Mucosa of descending colon (tissue), 3 donors: ENCODE measurements at regions not wholly inside any gene's neighbourhood (a gene's known extent, or its start where the extent isn't known, plus 50 kb on each side); places are given as distances from the start of the nearest gene placed in this dataset.
"Not testable (repeated sequence)": the region's sequence is repeated elsewhere in the genome, so short reads cannot be mapped to it uniquely, and the experiment has no call there.

ENCODE experiments used
- ATAC-seq: fragments of 200-7000 bp; cut with Tn5 transposase; one replicate; pipeline ENCODE4 v1.9.1; 2020; ENCODE audit warnings: mild to moderate bottlenecking, moderate library complexity
- DNase-seq, 3 donors: peaks; one replicate each; pipeline ENCODE4 v3.0.0-alpha.2; 2020
- H3K36me3 ChIP-seq: fragments of 200-600 bp; one replicate; pipeline ENCODE4 v1.8.0; 2021; ENCODE audit warnings: low read depth, mild to moderate bottlenecking
- H3K4me1 ChIP-seq: fragments of 200-600 bp; one replicate; pipeline ENCODE4 v1.8.0; 2021; ENCODE audit warnings: low read depth, mild to moderate bottlenecking
- H3K4me3 ChIP-seq: fragments of 200-600 bp; one replicate; pipeline ENCODE4 v1.8.0; 2021; ENCODE audit warnings: mild to moderate bottlenecking
- H3K9me3 ChIP-seq: fragments of 200-600 bp; one replicate; pipeline ENCODE4 v1.8.0; 2021; ENCODE audit warnings: mild to moderate bottlenecking
- intact Hi-C, 2 donors: fragments of 100-400 bp; cut with DNase I in 1 of 2; cut with micrococcal nuclease in 1 of 2; formaldehyde crosslinking; loops; one replicate each; pipeline versions ENCODE4 v1.11.0 to v1.11.1; 2022; cut with DNase I, micrococcal nuclease
- TF ChIP-seq, protein P1 (sequence below): fragments of 200-600 bp; IDR thresholded peaks from one replicate; pipeline ENCODE4 v1.8.0; 2022; ENCODE audit warnings: antibody characterized with exemption, mild to moderate bottlenecking
- donor health status: DM: no; HTN: no; CAD: no; lungs with moderate emphysema.
- donor health status: DM: no; HTN: no; CAD: no.
- donor health status: DM: no; HTN: yes; CAD: no.

DNA sequence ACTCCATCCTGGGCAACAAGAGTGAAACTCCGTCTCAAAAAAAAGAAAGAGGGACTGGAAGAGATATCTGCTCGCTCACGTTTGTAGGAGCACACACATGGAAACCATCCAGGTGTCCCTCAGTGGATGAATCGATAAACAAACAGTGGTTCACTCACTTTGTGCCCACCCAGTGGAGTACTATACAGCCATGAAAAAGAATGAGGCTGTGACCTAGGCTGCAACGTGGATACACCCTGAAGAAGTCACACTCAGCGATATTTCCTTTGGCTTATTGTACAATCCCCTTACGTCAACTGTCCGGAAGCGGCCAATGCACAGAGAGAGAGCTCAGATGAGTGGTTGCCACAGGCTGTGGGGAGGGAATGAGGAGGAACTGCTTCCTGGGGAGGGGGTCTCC lies 82.3 kb upstream of the PPP2R3B start:
- Histone ChIP-seq H3K36me3 (no peaks in the 10 kb centered on the region), H3K4me3 (no peak overlapping the region), H3K4me1 (no peaks in the 10 kb centered on the region), H3K9me3 (no peaks in the 10 kb centered on the region)
- intact Hi-C loops: no loop called here
- ATAC-seq: no peak
- TF ChIP-seq, protein P1, sequence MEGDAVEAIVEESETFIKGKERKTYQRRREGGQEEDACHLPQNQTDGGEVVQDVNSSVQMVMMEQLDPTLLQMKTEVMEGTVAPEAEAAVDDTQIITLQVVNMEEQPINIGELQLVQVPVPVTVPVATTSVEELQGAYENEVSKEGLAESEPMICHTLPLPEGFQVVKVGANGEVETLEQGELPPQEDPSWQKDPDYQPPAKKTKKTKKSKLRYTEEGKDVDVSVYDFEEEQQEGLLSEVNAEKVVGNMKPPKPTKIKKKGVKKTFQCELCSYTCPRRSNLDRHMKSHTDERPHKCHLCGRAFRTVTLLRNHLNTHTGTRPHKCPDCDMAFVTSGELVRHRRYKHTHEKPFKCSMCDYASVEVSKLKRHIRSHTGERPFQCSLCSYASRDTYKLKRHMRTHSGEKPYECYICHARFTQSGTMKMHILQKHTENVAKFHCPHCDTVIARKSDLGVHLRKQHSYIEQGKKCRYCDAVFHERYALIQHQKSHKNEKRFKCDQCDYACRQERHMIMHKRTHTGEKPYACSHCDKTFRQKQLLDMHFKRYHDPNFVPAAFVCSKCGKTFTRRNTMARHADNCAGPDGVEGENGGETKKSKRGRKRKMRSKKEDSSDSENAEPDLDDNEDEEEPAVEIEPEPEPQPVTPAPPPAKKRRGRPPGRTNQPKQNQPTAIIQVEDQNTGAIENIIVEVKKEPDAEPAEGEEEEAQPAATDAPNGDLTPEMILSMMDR: no peak
- no peak for DNase-seq

DNA sequence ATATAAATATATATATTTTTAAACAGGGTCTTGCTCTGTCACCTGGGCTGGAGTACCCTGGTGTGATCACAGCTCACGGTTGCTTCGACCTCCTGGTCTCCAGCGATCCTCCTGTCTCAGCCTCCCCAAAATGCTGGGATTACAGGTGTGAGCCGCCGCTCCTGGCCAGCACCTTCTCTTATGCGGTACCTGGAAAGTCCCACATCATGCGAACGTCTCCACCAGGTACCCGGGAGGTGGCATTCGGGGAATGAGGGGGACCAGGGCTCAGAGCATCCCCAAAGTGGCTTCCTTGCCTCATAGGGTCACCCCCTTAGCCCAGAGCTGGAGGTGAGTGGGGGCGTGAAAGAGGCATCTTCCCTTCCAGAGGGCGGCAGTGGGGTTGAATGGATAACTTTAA lies 84.0 kb upstream of the PPP2R3B start:
- DNase-seq (no peak), ATAC-seq (no peak)
- Histone ChIP-seq H3K9me3 (no peaks in the 10 kb centered on the region), H3K4me3 (no peak overlapping the region), H3K36me3 (no peaks in the 10 kb centered on the region), H3K4me1 (no peaks in the 10 kb centered on the region)
- TF ChIP-seq, protein P1: no peak
- intact Hi-C loops: no loop called here

DNA sequence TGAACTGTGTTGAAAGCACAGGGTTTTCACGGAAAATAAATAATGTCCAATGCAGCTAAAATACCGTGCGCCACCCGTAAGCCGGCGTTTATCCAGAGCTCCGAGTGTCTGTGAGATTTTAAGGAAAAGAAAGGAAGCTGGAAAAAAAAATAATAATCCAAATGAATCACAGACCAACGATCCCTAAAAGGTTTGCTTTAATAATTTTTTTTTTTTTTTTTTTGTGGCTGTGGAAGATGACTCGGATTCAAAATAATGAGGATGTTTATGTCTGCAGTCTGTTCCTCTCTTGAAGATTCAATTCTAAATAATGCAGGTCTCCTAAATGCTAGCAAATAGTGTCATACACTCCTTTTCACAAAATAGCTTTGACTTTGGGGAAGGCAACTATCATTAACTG lies 84.6 kb upstream of the PPP2R3B start:
- intact Hi-C loops: no loop called here
- Histone ChIP-seq H3K4me3 (no peak overlapping the region), H3K36me3 (no peaks in the 10 kb centered on the region), H3K9me3 (no peaks in the 10 kb centered on the region), H3K4me1 (no peaks in the 10 kb centered on the region)
- no peak for ATAC-seq
- TF ChIP-seq, protein P1: no peak
- no peak for DNase-seq

DNA sequence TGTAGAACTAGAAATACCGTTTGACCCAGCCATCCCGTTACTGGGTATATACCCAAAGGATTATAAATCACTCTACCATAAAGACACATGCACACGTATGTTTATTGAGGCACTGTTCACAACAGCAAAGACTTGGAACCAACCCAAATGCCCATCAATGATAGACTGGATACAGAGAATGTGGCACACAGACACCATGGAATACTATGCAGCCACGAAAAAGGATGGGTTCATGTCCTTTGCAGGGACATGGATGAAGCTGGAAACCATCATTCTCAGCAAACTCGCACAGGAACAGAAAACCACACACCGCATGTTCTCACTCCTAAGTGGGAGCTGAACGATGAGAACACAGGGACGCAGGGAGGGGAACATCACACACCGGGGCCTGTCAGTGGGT lies 85.6 kb upstream of the PPP2R3B start:
- H3K4me1 ChIP-seq, H3K9me3 ChIP-seq, H3K4me3 ChIP-seq, H3K36me3 ChIP-seq, DNase-seq, intact Hi-C loops, ATAC-seq: not testable (repeated sequence)

DNA sequence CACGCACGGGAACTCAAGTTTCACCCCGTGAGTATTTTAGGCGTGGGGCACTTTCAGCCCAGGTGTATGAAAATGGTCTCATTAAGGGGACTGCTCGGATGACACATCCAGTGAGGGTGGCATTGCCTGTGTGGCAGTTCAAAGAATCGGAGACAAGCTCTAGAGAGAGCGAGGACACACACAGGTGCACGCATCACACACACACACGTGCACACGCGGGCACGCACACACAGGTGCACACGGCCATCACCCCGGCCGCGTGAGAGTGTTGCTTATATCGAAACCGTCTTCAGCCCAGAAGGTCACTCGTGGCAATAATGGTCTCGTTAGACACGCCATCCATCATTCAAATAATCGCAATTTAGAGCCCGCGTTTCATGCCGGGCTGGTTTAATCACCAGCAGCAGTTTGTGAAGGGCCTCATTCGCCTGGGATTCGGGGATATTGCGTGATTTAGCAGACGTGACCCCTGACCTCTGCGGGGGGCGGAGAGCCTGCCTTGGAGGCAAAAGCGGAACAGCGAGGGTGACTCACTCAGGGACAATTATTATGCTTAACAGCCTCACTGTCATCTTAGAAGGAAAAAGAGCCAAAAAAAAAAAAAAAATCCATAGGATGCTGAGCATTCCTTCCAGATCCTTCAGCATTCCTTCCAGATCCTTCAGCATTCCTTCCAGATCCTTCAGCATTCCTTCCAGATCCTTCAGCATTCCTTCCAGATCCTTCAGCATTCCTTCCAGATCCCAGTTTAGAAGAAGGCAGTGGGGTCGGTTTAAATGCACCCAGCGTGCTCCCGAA lies 89.4 kb upstream of the PPP2R3B start:
- Histone ChIP-seq H3K4me1 (no peaks in the 10 kb centered on the region), H3K36me3 (no peaks in the 10 kb centered on the region), H3K9me3 (no peaks in the 10 kb centered on the region), H3K4me3 (no peak overlapping the region)
- intact Hi-C loops: no loop called here
- DNase-seq (no peak), ATAC-seq (no peak)
- TF ChIP-seq, protein P1: no peak

DNA sequence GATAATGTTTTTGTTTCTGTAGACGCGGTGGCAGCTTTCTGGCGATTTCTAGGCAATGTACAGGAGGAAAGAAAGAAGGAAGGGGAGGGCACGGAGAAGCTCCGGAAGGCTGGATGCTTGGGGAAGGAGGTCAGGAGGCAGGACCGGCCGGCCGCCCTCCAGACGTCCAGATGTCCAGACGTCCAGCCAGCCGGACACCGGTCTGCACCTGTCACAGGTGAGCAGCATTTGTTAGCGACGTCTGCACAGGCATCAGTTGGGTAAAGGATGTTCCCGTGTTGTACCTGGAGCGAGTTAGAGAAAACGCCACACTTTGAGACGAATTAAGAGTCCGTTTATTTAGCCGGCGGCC lies 90.0 kb upstream of the PPP2R3B start:
- no peak for ATAC-seq

More for the DNA sequence above, 90.0 kb upstream of the PPP2R3B start:
- Histone ChIP-seq H3K36me3 (no peaks in the 10 kb centered on the region), H3K4me3 (no peak overlapping the region), H3K9me3 (no peaks in the 10 kb centered on the region), H3K4me1 (no peaks in the 10 kb centered on the region)
- DNase-seq: no peak
- TF ChIP-seq, protein P1: no peak
- intact Hi-C loops: no loop called here
